ENCODE measurements at regions not wholly inside any gene's neighbourhood (a gene's known extent, or its start where the extent isn't known, plus 50 kb on each side); places are given as distances from the start of the nearest gene placed in this dataset.

- no peak for FAIRE-seq
- DNase-seq (ENCODE audit: insufficient read length, low spot score): no peak
These were observed 149.5 kb downstream of the RAP2B start for GRCh38 chr3:153311541-153311940.

GRCh38 chr3:153313302-153313965, 151.4 kb downstream of the RAP2B start:
- FAIRE-seq: no peak
- DNase-seq (ENCODE audit: insufficient read length, low spot score): peak; percentile 14

GRCh38 chr3:153314038-153314437, 152.0 kb downstream of the RAP2B start:
- FAIRE-seq (no peak), DNase-seq (ENCODE audit: insufficient read length, low spot score) (no peak)

GRCh38 chr3:153315781-153316180, 153.8 kb downstream of the RAP2B start:
- no peak for FAIRE-seq
- no peak for DNase-seq (ENCODE audit: insufficient read length, low spot score)

- FAIRE-seq: no peak
These were observed 157.9 kb downstream of the RAP2B start for GRCh38 chr3:153319705-153320554.

GRCh38 chr3:153320585-153321128, 158.6 kb downstream of the RAP2B start:
- FAIRE-seq (no peak), DNase-seq (ENCODE audit: insufficient read length, low spot score) (no peak)

More at GRCh38 chr3:153319705-153320554, 157.9 kb downstream of the RAP2B start:
- DNase-seq (ENCODE audit: insufficient read length, low spot score): no peak

- FAIRE-seq (no peak), DNase-seq (ENCODE audit: insufficient read length, low spot score) (no peak)
These were observed 166.7 kb downstream of the RAP2B start for GRCh38 chr3:153328690-153329089.

- FAIRE-seq (no peak), DNase-seq (ENCODE audit: insufficient read length, low spot score) (no peak)
These were observed 168.9 kb downstream of the RAP2B start for GRCh38 chr3:153330901-153331300.

GRCh38 chr3:153331676-153332075, 169.7 kb downstream of the RAP2B start:
- no peak for DNase-seq (ENCODE audit: insufficient read length, low spot score)
- FAIRE-seq: no peak

GRCh38 chr3:153334558-153334957, 172.5 kb downstream of the RAP2B start:
- FAIRE-seq (no peak), DNase-seq (ENCODE audit: insufficient read length, low spot score) (no peak)

GRCh38 chr3:153337369-153337768, 175.3 kb downstream of the RAP2B start:
- no peak for DNase-seq (ENCODE audit: insufficient read length, low spot score)

GRCh38 chr3:153338487-153338886, 176.5 kb downstream of the RAP2B start:
- no peak for FAIRE-seq
- DNase-seq (ENCODE audit: insufficient read length, low spot score): no peak

More at GRCh38 chr3:153337369-153337768, 175.3 kb downstream of the RAP2B start:
- FAIRE-seq: no peak

- FAIRE-seq: no peak
- no peak for DNase-seq (ENCODE audit: insufficient read length, low spot score)
These were observed 177.0 kb downstream of the RAP2B start for GRCh38 chr3:153339065-153339464.

- FAIRE-seq: no peak
- DNase-seq (ENCODE audit: insufficient read length, low spot score): no peak
These were observed 182.2 kb downstream of the RAP2B start for GRCh38 chr3:153343988-153344782.

- no peak for FAIRE-seq
- DNase-seq (ENCODE audit: insufficient read length, low spot score): no peak
These were observed 186.6 kb downstream of the RAP2B start for GRCh38 chr3:153348457-153349107.

GRCh38 chr3:153349108-153349499, 187.1 kb downstream of the RAP2B start:
- DNase-seq (ENCODE audit: insufficient read length, low spot score) (no peak), FAIRE-seq (no peak)

GRCh38 chr3:153350420-153350819, 188.4 kb downstream of the RAP2B start:
- DNase-seq (ENCODE audit: insufficient read length, low spot score) (peak; percentile 22), FAIRE-seq (no peak)

GRCh38 chr3:153354641-153355040, 192.6 kb downstream of the RAP2B start:
- FAIRE-seq: no peak
- no peak for DNase-seq (ENCODE audit: insufficient read length, low spot score)

- FAIRE-seq: no peak
These were observed 193.5 kb downstream of the RAP2B start for GRCh38 chr3:153355559-153355958.

GRCh38 chr3:153356908-153357307, 194.9 kb downstream of the RAP2B start:
- FAIRE-seq: no peak
- DNase-seq (ENCODE audit: insufficient read length, low spot score): no peak

More at GRCh38 chr3:153355559-153355958, 193.5 kb downstream of the RAP2B start:
- no peak for DNase-seq (ENCODE audit: insufficient read length, low spot score)
